HG03520 (cell line): ENCODE measurements at regions not wholly inside any gene's neighbourhood (a gene's known extent, or its start where the extent isn't known, plus 50 kb on each side); places are given as distances from the start of the nearest gene placed in this dataset.

Source experiments
- ATAC-seq: cut with Tn5 transposase; IDR thresholded peaks from one replicate; pipeline ENCODE4 v1.9.1; 2021; ENCODE audit warnings: mild to moderate bottlenecking, moderate library complexity; ENCODE audit not compliant: unreplicated experiment

- ATAC-seq, result no peak
These were observed 239.2 kb downstream of the MSRB3 start for GRCh38 chr12:65517656-65518210.

GRCh38 chr12:65518771-65519170 lies 240.3 kb downstream of the MSRB3 start:
- ATAC-seq, result no peak

- no peak for ATAC-seq
These were observed 242.2 kb downstream of the MSRB3 start for GRCh38 chr12:65520658-65521057.

- no peak for ATAC-seq
These were observed 244.7 kb downstream of the MSRB3 start for GRCh38 chr12:65522956-65523860.

- no peak for ATAC-seq
These were observed 246.2 kb downstream of the MSRB3 start for GRCh38 chr12:65524666-65525065.

- ATAC-seq, result no peak
These were observed 247.1 kb downstream of the MSRB3 start for GRCh38 chr12:65525491-65526141.

- no peak for ATAC-seq
These were observed 247.8 kb downstream of the MSRB3 start for GRCh38 chr12:65526311-65526710.

GRCh38 chr12:65528127-65528526 lies 249.6 kb downstream of the MSRB3 start:
- ATAC-seq, result no peak

GRCh38 chr12:65529106-65529505 lies 250.6 kb downstream of the MSRB3 start:
- no peak for ATAC-seq

- ATAC-seq, result no peak
These were observed 251.4 kb downstream of the MSRB3 start for GRCh38 chr12:65529771-65530435.

- no peak for ATAC-seq
These were observed 253.7 kb downstream of the MSRB3 start for GRCh38 chr12:65532162-65532561.

- no peak for ATAC-seq
These were observed 254.3 kb downstream of the MSRB3 start for GRCh38 chr12:65532764-65533163.

GRCh38 chr12:65533177-65533883 lies 254.8 kb downstream of the MSRB3 start:
- no peak for ATAC-seq

GRCh38 chr12:65534238-65534841 lies 255.9 kb downstream of the MSRB3 start:
- no peak for ATAC-seq

- no peak for ATAC-seq
These were observed 257.5 kb downstream of the MSRB3 start for GRCh38 chr12:65535946-65536345.

- no peak for ATAC-seq
These were observed 257.9 kb downstream of the MSRB3 start for GRCh38 chr12:65536351-65536750.

GRCh38 chr12:65536876-65537681 lies 258.6 kb downstream of the MSRB3 start:
- no peak for ATAC-seq

- no peak for ATAC-seq
These were observed 259.5 kb downstream of the MSRB3 start for GRCh38 chr12:65537978-65538377.

GRCh38 chr12:65539023-65539422 lies 260.5 kb downstream of the MSRB3 start:
- ATAC-seq, result no peak

- ATAC-seq, result no peak
These were observed 261.7 kb downstream of the MSRB3 start for GRCh38 chr12:65540140-65540539.
